ENCODE measurements at regions not wholly inside any gene's neighbourhood (a gene's known extent, or its start where the extent isn't known, plus 50 kb on each side); places are given as distances from the start of the nearest gene placed in this dataset.
"Not testable (repeated sequence)": the region's sequence is repeated elsewhere in the genome, so short reads cannot be mapped to it uniquely, and the experiment has no call there.

- FAIRE-seq (no peak), DNase-seq (ENCODE audit: low spot score) (no peak)
These were observed 169.3 kb upstream of the BET1 start for GRCh38 chr7:94173436-94173835.

- DNase-seq (ENCODE audit: low spot score), result no peak
- FAIRE-seq, result no peak
These were observed 170.2 kb upstream of the BET1 start for GRCh38 chr7:94174375-94174774.

- FAIRE-seq (no peak), DNase-seq (ENCODE audit: low spot score) (no peak)
These were observed 170.8 kb upstream of the BET1 start for GRCh38 chr7:94174956-94175355.

GRCh38 chr7:94176694-94177200, 172.6 kb upstream of the BET1 start:
- DNase-seq (ENCODE audit: low spot score) (no peak), FAIRE-seq (no peak)

GRCh38 chr7:94177441-94177840, 173.3 kb upstream of the BET1 start:
- no peak for DNase-seq (ENCODE audit: low spot score)
- FAIRE-seq, result no peak

- no peak for DNase-seq (ENCODE audit: low spot score)
- FAIRE-seq, result no peak
These were observed 174.1 kb upstream of the BET1 start for GRCh38 chr7:94178230-94178629.

GRCh38 chr7:94179466-94179865, 175.3 kb upstream of the BET1 start:
- FAIRE-seq (no peak), DNase-seq (ENCODE audit: low spot score) (no peak)

- DNase-seq (ENCODE audit: low spot score) (peak; percentile 70), FAIRE-seq (no peak)
These were observed 177.9 kb upstream of the BET1 start for GRCh38 chr7:94182066-94182465.

- DNase-seq (ENCODE audit: low spot score) (no peak), FAIRE-seq (no peak)
These were observed 178.6 kb upstream of the BET1 start for GRCh38 chr7:94182721-94183120.

- peak; percentile 100 for DNase-seq (ENCODE audit: low spot score)
- FAIRE-seq, result peak; percentile 99
These were observed 179.2 kb upstream of the BET1 start for GRCh38 chr7:94183289-94183749.

- DNase-seq (ENCODE audit: low spot score) (no peak), FAIRE-seq (no peak)
These were observed 179.7 kb upstream of the BET1 start for GRCh38 chr7:94183891-94184290.

- DNase-seq (ENCODE audit: low spot score) (no peak), FAIRE-seq (no peak)
These were observed 184.2 kb upstream of the BET1 start for GRCh38 chr7:94188350-94188749.

GRCh38 chr7:94190599-94191061, 186.5 kb upstream of the BET1 start:
- DNase-seq (ENCODE audit: low spot score), result peak; percentile 95
- peak; percentile 98 for FAIRE-seq

- FAIRE-seq; DNase-seq (ENCODE audit: low spot score): not testable (repeated sequence)
These were observed 190.3 kb upstream of the BET1 start for GRCh38 chr7:94194426-94194825.

- FAIRE-seq (no peak), DNase-seq (ENCODE audit: low spot score) (no peak)
These were observed 191.0 kb upstream of the BET1 start for GRCh38 chr7:94195201-94195600.

GRCh38 chr7:94195813-94196212, 191.7 kb upstream of the BET1 start:
- DNase-seq (ENCODE audit: low spot score) (no peak), FAIRE-seq (peak; percentile 44)

GRCh38 chr7:94205529-94205928, 189.2 kb upstream of the COL1A2 start:
- FAIRE-seq, result no peak
- DNase-seq (ENCODE audit: low spot score), result no peak

- FAIRE-seq (no peak), DNase-seq (ENCODE audit: low spot score) (no peak)
These were observed 188.4 kb upstream of the COL1A2 start for GRCh38 chr7:94206295-94206694.

GRCh38 chr7:94212160-94212559, 182.5 kb upstream of the COL1A2 start:
- no peak for FAIRE-seq

GRCh38 chr7:94216944-94217461, 177.7 kb upstream of the COL1A2 start:
- FAIRE-seq (no peak), DNase-seq (ENCODE audit: low spot score) (no peak)

More at GRCh38 chr7:94212160-94212559, 182.5 kb upstream of the COL1A2 start:
- DNase-seq (ENCODE audit: low spot score), result no peak

GRCh38 chr7:94217766-94218165, 176.9 kb upstream of the COL1A2 start:
- no peak for FAIRE-seq
- DNase-seq (ENCODE audit: low spot score), result no peak

GRCh38 chr7:94222516-94222915, 172.2 kb upstream of the COL1A2 start:
- FAIRE-seq, result no peak
- DNase-seq (ENCODE audit: low spot score), result no peak

- FAIRE-seq (peak; percentile 71), DNase-seq (ENCODE audit: low spot score) (peak; percentile 61)
These were observed 171.2 kb upstream of the COL1A2 start for GRCh38 chr7:94223375-94224084.

Measured in RCC 7860 (cell line).